Endothelial cell of umbilical vein (primary cell): ENCODE measurements at regions not wholly inside any gene's neighbourhood (a gene's known extent, or its start where the extent isn't known, plus 50 kb on each side); places are given as distances from the start of the nearest gene placed in this dataset.

Experiments
- BruUV-seq: library from RNA; stranded (reverse); fragments of 400-500 nt; replicated peaks from 2 replicates; lab custom pipeline; 2021; lab: Mats Ljungman, UMichigan
- CTCF ChIA-PET: fragments of 300-600, 350-600 bp; sonication (Branson Sonifier 250); formaldehyde crosslinking; loops from one replicate; lab custom pipeline; 2021; ENCODE audit warnings: antibody characterized with exemption, inconsistent platforms; lab: Charles Lee
- POLR2A ChIA-PET: fragments of 300-600, 350-600 bp; sonication (Branson Sonifier 250); formaldehyde crosslinking; loops from one replicate; lab custom pipeline; 2021; ENCODE audit warnings: antibody characterized with exemption, inconsistent platforms; lab: Charles Lee
- DNase-seq: peaks from one replicate; pipeline ENCODE4 v3.0.0-alpha.2; 2011; ENCODE audit warnings: low read depth, low spot score
- FAIRE-seq: peaks from 2 replicates; lab custom pipeline; 2011; peaks lifted over from hg19 to GRCh38; lab: Jason Lieb, UNC
- H2AFZ ChIP-seq: 2 replicates; pipeline ENCODE4 v1.6.0; 2012; ENCODE audit warnings: low read depth, low read length, control low read depth, inconsistent platforms
- H3K27ac ChIP-seq: 2 replicates; pipeline ENCODE4 v1.5.1; 2011; ENCODE audit warnings: low read depth, mild to moderate bottlenecking, control low read depth, low read length, moderate library complexity; ENCODE audit not compliant: insufficient read depth
- H3K27me3 ChIP-seq, 2 experiments: 2 replicates each; pipeline versions ENCODE4 v1.6.0 to v1.6.1; 2011; ENCODE audit warnings: low read length in 2 of 2, mixed read lengths in 1 of 2; ENCODE audit not compliant: control insufficient read depth in 2 of 2, insufficient read depth in 2 of 2
- H3K36me3 ChIP-seq, 2 experiments: 2 replicates in 1 of 2; 3 replicates in 1 of 2; pipeline ENCODE4 v1.5.1; 2011; ENCODE audit warnings: low read length in 2 of 2, mild to moderate bottlenecking in 1 of 2, moderate library complexity in 1 of 2; ENCODE audit not compliant: control insufficient read depth in 2 of 2, insufficient read depth in 2 of 2; ENCODE audit errors: extremely low read depth in 1 of 2
- H3K4me1 ChIP-seq: 3 replicates; pipeline ENCODE4 v1.5.1; 2011; ENCODE audit warnings: mild to moderate bottlenecking, low read length; ENCODE audit not compliant: control insufficient read depth, insufficient read depth; ENCODE audit errors: extremely low read depth
- H3K4me2 ChIP-seq: 2 replicates; pipeline ENCODE4 v1.6.1; 2011; ENCODE audit warnings: low read length, control low read depth, mixed read lengths; ENCODE audit not compliant: insufficient read depth
- H3K4me3 ChIP-seq, 3 experiments: fragments of 200-600 bp in 1 of 3; sonication (generic), shearing (Covaris generic) in 1 of 3; replicated peaks in 1 of 3; 2 replicates each; pipeline ENCODE4 v1.5.1; 2011 to 2016; ENCODE audit warnings: control low read depth in 3 of 3, low read length in 3 of 3, mild to moderate bottlenecking in 2 of 3, inconsistent platforms in 1 of 3, low read depth in 1 of 3, moderate library complexity in 1 of 3; ENCODE audit not compliant: insufficient read depth in 1 of 3
- H3K79me2 ChIP-seq: 2 replicates; pipeline ENCODE4 v1.6.0; 2012; ENCODE audit warnings: low read length, inconsistent platforms; ENCODE audit not compliant: control insufficient read depth, insufficient read depth
- H3K9ac ChIP-seq: replicated peaks from 2 replicates; pipeline ENCODE3; 2011; ENCODE audit warnings: low read length, control low read depth; ENCODE audit not compliant: insufficient read depth; ENCODE audit errors: extremely low read depth
- H3K9me1 ChIP-seq: replicated peaks from 3 replicates; pipeline ENCODE4 v1.6.0; 2011; ENCODE audit warnings: mild to moderate bottlenecking, low read length; ENCODE audit not compliant: control insufficient read depth, insufficient read depth; ENCODE audit errors: extremely low read depth
- H3K9me3 ChIP-seq: replicated peaks from 2 replicates; pipeline ENCODE4 v1.5.1; 2012; ENCODE audit warnings: low read length, inconsistent platforms; ENCODE audit not compliant: control insufficient read depth, insufficient read depth
- H4K20me1 ChIP-seq: replicated peaks from 2 replicates; pipeline ENCODE3; 2011; ENCODE audit warnings: mild to moderate bottlenecking, low read length; ENCODE audit not compliant: control insufficient read depth, insufficient read depth; ENCODE audit errors: extremely low read depth
- EZH2 ChIP-seq: IDR thresholded peaks from 2 replicates; pipeline ENCODE4 v1.6.1; 2012; ENCODE audit warnings: borderline replicate concordance, low read depth, mild to moderate bottlenecking, moderate library complexity, low read length, inconsistent platforms; ENCODE audit not compliant: severe bottlenecking
- FOS ChIP-seq: IDR thresholded peaks from 2 replicates; pipeline ENCODE4 v1.6.1; 2011; ENCODE audit warnings: mild to moderate bottlenecking, low read length, moderate library complexity, borderline replicate concordance; ENCODE audit not compliant: insufficient read depth
- GATA2 ChIP-seq: IDR thresholded peaks from 2 replicates; pipeline ENCODE4 v1.7.0; 2011; ENCODE audit warnings: low read depth, mild to moderate bottlenecking, moderate library complexity, mixed read lengths, low read length; ENCODE audit not compliant: insufficient read length, insufficient read depth
- JUN ChIP-seq: IDR thresholded peaks from 2 replicates; pipeline ENCODE4 v1.6.1; 2011; ENCODE audit warnings: borderline replicate concordance, low read depth; ENCODE audit not compliant: insufficient read length, insufficient read depth
- MYC ChIP-seq: IDR thresholded peaks from one replicate; pipeline ENCODE4 v1.6.1; 2011; ENCODE audit warnings: mild to moderate bottlenecking, low read depth, low read length
- POLR2A ChIP-seq: IDR thresholded peaks from 2 replicates; pipeline ENCODE4 v1.6.1; 2012; ENCODE audit warnings: low read depth, mild to moderate bottlenecking, control low read depth, low read length
- POLR2AphosphoS5 ChIP-seq: IDR thresholded peaks from 2 replicates; pipeline ENCODE4 v1.6.1; 2012; ENCODE audit warnings: low read depth, mild to moderate bottlenecking, control low read depth, low read length, moderate library complexity; ENCODE audit not compliant: insufficient read depth
- dilution Hi-C: fragments of 300-500 bp; cut with MboI; formaldehyde crosslinking; loops from one replicate; pipeline ENCODE4 v1.15.0; 2019; ENCODE audit warnings: low sequenced_read_pairs; ENCODE audit not compliant: extremely low pct_ligation_motif_present
- intact Hi-C: fragments of 100-400 bp; cut with micrococcal nuclease; formaldehyde crosslinking; loops from one replicate; pipeline ENCODE4 v1.10.0; 2022
- TF ChIP-seq, protein P1 (sequence below): IDR thresholded peaks from 2 replicates; pipeline ENCODE4 v1.6.1; 2011; ENCODE audit not compliant: insufficient read depth, insufficient read length
- TF ChIP-seq, protein P2 (sequence below), 2 donors: IDR thresholded peaks; 1 replicate in 1 of 2; 2 replicates in 1 of 2; pipeline ENCODE4 v1.5.1; 2011; ENCODE audit warnings: low read length in 2 of 2, mild to moderate bottlenecking in 2 of 2, moderate library complexity in 2 of 2, control low read depth in 1 of 2, inconsistent platforms in 1 of 2, low read depth in 1 of 2; ENCODE audit not compliant: insufficient read depth in 1 of 2; ENCODE audit errors: extremely low read depth in 1 of 2

DNA sequence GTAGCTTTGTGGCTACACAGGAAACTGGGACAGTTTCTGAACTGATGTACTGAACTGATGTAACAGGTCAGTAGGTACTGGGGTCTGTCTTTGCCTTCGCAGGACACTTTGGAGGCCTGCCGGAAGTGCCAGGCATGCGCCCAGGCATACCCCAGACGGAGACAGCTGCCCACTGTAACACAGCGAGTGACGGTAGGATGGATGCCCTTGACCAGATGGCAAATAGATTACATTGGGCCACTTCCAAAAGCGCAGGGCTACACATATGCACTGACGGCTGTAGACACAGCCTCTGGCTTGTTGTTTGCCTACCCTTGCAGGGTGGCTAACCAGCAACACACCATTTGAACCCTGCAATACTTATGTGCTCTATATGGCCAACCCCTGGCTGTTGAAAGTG lies 94.1 kb upstream of the TMPO start:
- no peak overlapping the region for H3K27ac ChIP-seq
- H3K9me1 ChIP-seq: no peaks in the 10 kb centered on the region
- H3K79me2 ChIP-seq: no peaks in the 10 kb centered on the region
- no peaks in the 10 kb centered on the region for H3K36me3 ChIP-seq
- no peaks in the 10 kb centered on the region for H3K9me3 ChIP-seq
- H3K4me2 ChIP-seq: no peak overlapping the region
- no peak for TF ChIP-seq FOS
- TF ChIP-seq JUN: no peak
- no peak for TF ChIP-seq POLR2AphosphoS5
- TF ChIP-seq EZH2: no peak
- TF ChIP-seq, protein P1, sequence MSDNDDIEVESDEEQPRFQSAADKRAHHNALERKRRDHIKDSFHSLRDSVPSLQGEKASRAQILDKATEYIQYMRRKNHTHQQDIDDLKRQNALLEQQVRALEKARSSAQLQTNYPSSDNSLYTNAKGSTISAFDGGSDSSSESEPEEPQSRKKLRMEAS: no peak
- TF ChIP-seq MYC: no peak
- TF ChIP-seq POLR2A: no peak
- TF ChIP-seq, protein P2, sequence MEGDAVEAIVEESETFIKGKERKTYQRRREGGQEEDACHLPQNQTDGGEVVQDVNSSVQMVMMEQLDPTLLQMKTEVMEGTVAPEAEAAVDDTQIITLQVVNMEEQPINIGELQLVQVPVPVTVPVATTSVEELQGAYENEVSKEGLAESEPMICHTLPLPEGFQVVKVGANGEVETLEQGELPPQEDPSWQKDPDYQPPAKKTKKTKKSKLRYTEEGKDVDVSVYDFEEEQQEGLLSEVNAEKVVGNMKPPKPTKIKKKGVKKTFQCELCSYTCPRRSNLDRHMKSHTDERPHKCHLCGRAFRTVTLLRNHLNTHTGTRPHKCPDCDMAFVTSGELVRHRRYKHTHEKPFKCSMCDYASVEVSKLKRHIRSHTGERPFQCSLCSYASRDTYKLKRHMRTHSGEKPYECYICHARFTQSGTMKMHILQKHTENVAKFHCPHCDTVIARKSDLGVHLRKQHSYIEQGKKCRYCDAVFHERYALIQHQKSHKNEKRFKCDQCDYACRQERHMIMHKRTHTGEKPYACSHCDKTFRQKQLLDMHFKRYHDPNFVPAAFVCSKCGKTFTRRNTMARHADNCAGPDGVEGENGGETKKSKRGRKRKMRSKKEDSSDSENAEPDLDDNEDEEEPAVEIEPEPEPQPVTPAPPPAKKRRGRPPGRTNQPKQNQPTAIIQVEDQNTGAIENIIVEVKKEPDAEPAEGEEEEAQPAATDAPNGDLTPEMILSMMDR (IDR thresholded peaks at IDR 0.05; ENCODE audit: extremely low read depth in 1 of 2, insufficient read depth in 1 of 2, low read depth in 1 of 2, low read length in 2 of 2): no peak
- TF ChIP-seq GATA2: no peak
- FAIRE-seq (no peak), DNase-seq (no peak)
- H3K9ac ChIP-seq: no peak overlapping the region
- H2AFZ ChIP-seq: no peak overlapping the region
- BruUV-seq: no TSS peak
- ChIA-PET CTCF (no interaction called here), POLR2A (no interaction called here)
- peaks cover 17% of the 10 kb centered on the region for H3K4me1 ChIP-seq
- no peak overlapping the region for H3K4me3 ChIP-seq
- intact Hi-C loops (no loop called here), dilution Hi-C loops (no loop called here)
- H3K27me3 ChIP-seq: no peaks in the 10 kb centered on the region
- H4K20me1 ChIP-seq: no peaks in the 10 kb centered on the region
